CD14-positive monocyte (primary cell): ENCODE measurements at regions not wholly inside any gene's neighbourhood (a gene's known extent, or its start where the extent isn't known, plus 50 kb on each side); places are given as distances from the start of the nearest gene placed in this dataset.

Experiments
- DNase-seq, 3 donors: peaks; one replicate each; pipeline ENCODE4 v3.0.0-alpha.2; 2011 to 2022
- H2AFZ ChIP-seq: 2 replicates; pipeline ENCODE4 v1.6.0; 2012; ENCODE audit warnings: mild to moderate bottlenecking, low read depth, low read length, inconsistent platforms; ENCODE audit not compliant: insufficient read depth, poor library complexity, severe bottlenecking
- H3K27ac ChIP-seq, 2 donors: 1 replicate in 1 of 2; 2 replicates in 1 of 2; pipeline ENCODE4 v1.5.1; 2012 to 2013; ENCODE audit warnings: low read length in 2 of 2, control low read depth in 1 of 2, inconsistent platforms in 1 of 2, low read depth in 1 of 2, mild to moderate bottlenecking in 1 of 2
- H3K27me3 ChIP-seq, 2 donors: one replicate each; pipeline versions ENCODE4 v1.6.0 to v1.6.1; 2011 to 2013; ENCODE audit warnings: low read length in 2 of 2; ENCODE audit not compliant: control insufficient read depth in 2 of 2, insufficient read depth in 2 of 2
- H3K36me3 ChIP-seq, 2 donors: replicated peaks in 1 of 2; 1 replicate in 1 of 2; 2 replicates in 1 of 2; pipeline versions ENCODE4 v1.5.1 to v1.6.1; 2012 to 2013; ENCODE audit warnings: low read length in 2 of 2, control low read depth in 1 of 2, inconsistent platforms in 1 of 2, mild to moderate bottlenecking in 1 of 2; ENCODE audit not compliant: insufficient read depth in 2 of 2, control insufficient read depth in 1 of 2
- H3K4me1 ChIP-seq, 2 donors: 1 replicate in 1 of 2; 2 replicates in 1 of 2; pipeline versions ENCODE4 v1.5.1 to v1.6.1; 2012 to 2013; ENCODE audit warnings: low read length in 2 of 2, control low read depth in 1 of 2, inconsistent platforms in 1 of 2, mild to moderate bottlenecking in 1 of 2, moderate library complexity in 1 of 2; ENCODE audit not compliant: insufficient read depth in 2 of 2, control insufficient read depth in 1 of 2
- H3K4me2 ChIP-seq: replicated peaks from 2 replicates; pipeline ENCODE3; 2012; ENCODE audit warnings: low read length, moderate library complexity, mild to moderate bottlenecking; ENCODE audit not compliant: poor library complexity, severe bottlenecking; ENCODE audit errors: extremely low read depth
- H3K4me3 ChIP-seq, 3 experiments: fragments of 200-600 bp in 1 of 3; sonication (generic) in 1 of 3; replicated peaks in 1 of 3; 1 replicate in 2 of 3; 2 replicates in 1 of 3; pipeline ENCODE4 v1.5.1; 2011 to 2013; ENCODE audit warnings: low read length in 3 of 3, mild to moderate bottlenecking in 3 of 3, control low read depth in 2 of 3, low read depth in 2 of 3, inconsistent platforms in 1 of 3, moderate library complexity in 1 of 3
- H3K79me2 ChIP-seq: 2 replicates; pipeline ENCODE4 v1.6.0; 2012; ENCODE audit warnings: mild to moderate bottlenecking, control low read depth, inconsistent platforms, low read length, moderate library complexity; ENCODE audit not compliant: insufficient read depth
- H3K9ac ChIP-seq: 2 replicates; pipeline ENCODE4 v1.6.0; 2017; ENCODE audit warnings: low read length, mild to moderate bottlenecking; ENCODE audit not compliant: insufficient read depth, poor library complexity, severe bottlenecking
- H3K9me3 ChIP-seq, 2 donors: replicated peaks in 1 of 2; 1 replicate in 1 of 2; 2 replicates in 1 of 2; pipeline versions ENCODE4 v1.5.1 to v1.6.1; 2012 to 2013; ENCODE audit warnings: low read length in 2 of 2, control low read depth in 1 of 2; ENCODE audit not compliant: control insufficient read depth in 1 of 2, insufficient read depth in 1 of 2
- H4K20me1 ChIP-seq: 2 replicates; pipeline ENCODE4 v1.6.0; 2012; ENCODE audit warnings: mild to moderate bottlenecking, low read length, control low read depth, moderate library complexity; ENCODE audit not compliant: insufficient read depth
- H3K27ac Mint-ChIP-seq, 7 donors: one replicate each; pipeline ENCODE4 v1.8.0; 2020; ENCODE audit warnings: mild to moderate bottlenecking in 7 of 7, mixed read lengths in 7 of 7, moderate library complexity in 6 of 7, inconsistent platforms in 2 of 7
- H3K27me3 Mint-ChIP-seq, 3 donors: one replicate each; pipeline ENCODE4 v1.8.0; 2021 to 2022; ENCODE audit warnings: low read depth in 3 of 3, mild to moderate bottlenecking in 3 of 3, mixed read lengths in 3 of 3, moderate library complexity in 3 of 3, inconsistent platforms in 1 of 3
- H3K36me3 Mint-ChIP-seq, 2 donors: one replicate each; pipeline ENCODE4 v1.8.0; 2020; ENCODE audit warnings: mixed read lengths in 2 of 2, inconsistent platforms in 1 of 2, mild to moderate bottlenecking in 1 of 2
- H3K4me1 Mint-ChIP-seq: one replicate; pipeline ENCODE4 v1.8.0; 2020; ENCODE audit warnings: mild to moderate bottlenecking, mixed read lengths
- H3K4me3 Mint-ChIP-seq, 2 donors: one replicate each; pipeline ENCODE4 v1.8.0; 2020; ENCODE audit warnings: mild to moderate bottlenecking in 2 of 2, mixed read lengths in 2 of 2, moderate library complexity in 1 of 2
- H3K9me3 Mint-ChIP-seq, 7 donors: one replicate each; pipeline ENCODE4 v1.8.0; 2020 to 2022; ENCODE audit warnings: mixed read lengths in 7 of 7, mild to moderate bottlenecking in 6 of 7, moderate library complexity in 6 of 7, inconsistent platforms in 2 of 7
- CTCF ChIP-seq: fragments of 200-600 bp; IDR thresholded peaks from one replicate; pipeline ENCODE4 v1.8.0; 2022; ENCODE audit warnings: antibody characterized with exemption, mild to moderate bottlenecking
- WGBS: methylation state at CpG from one replicate; pipeline ENCODE4 v1.1.5; 2013; ENCODE audit warnings: missing lambda C conversion rate; ENCODE audit not compliant: insufficient coverage; 5-methylcytosine and 5-hydroxymethylcytosine counted together
- intact Hi-C, 2 donors: fragments of 100-400 bp; cut with micrococcal nuclease; formaldehyde crosslinking; loops; one replicate each; pipeline versions ENCODE4 v1.15.0 to v1.15.1; 2023

DNA sequence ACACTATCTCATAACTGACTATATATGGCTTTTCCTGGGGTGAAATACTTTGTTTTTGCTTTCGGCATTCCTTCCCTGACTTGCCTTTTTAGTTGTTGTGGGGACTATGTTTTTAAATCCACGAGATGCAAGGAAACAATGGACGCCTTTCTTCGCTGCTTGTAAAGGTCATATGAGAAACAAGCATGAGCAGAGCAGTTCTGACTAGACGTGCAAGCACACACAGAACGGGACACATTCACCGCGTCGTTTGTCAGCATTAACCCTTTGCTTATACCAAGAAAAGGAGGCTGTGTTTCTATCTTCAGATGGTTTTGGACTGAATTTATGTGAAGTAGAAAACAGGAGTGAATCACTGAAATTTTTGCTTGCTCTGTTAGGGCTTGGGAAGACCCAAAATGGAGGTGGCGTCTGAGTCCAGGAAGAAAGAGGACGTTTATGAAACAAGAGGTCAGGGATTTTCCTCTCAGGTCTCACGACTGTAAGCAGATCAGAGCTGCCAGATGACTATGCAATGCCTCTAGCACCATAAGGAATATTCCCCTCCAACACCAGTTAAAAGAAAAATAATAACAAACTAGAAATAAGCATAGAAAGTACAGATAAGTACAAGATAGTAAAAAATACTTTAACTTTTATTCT is 358.9 kb downstream of the DLEU7 start:
- H3K36me3 Mint-ChIP-seq: no peaks in the 10 kb centered on the region
- no peak overlapping the region for H3K27ac Mint-ChIP-seq
- Histone ChIP-seq H3K36me3 (no peaks in the 10 kb centered on the region), H3K27me3 (no peaks in the 10 kb centered on the region), H2AFZ (no peak overlapping the region), H4K20me1 (no peaks in the 10 kb centered on the region), H3K9me3 (no peaks in the 10 kb centered on the region), H3K79me2 (no peaks in the 10 kb centered on the region), H3K27ac (no peak overlapping the region), H3K9ac (no peak overlapping the region), H3K4me1 (no peaks in the 10 kb centered on the region), H3K4me2 (no peak overlapping the region), H3K4me3 (no peak overlapping the region)
- H3K9me3 Mint-ChIP-seq: no peaks in the 10 kb centered on the region
- H3K27me3 Mint-ChIP-seq: peaks cover 0 to 5% (median 0%) of the 10 kb centered on the region in 3 donors
- WGBS: 95% methylated on average over 3 of the region's 12 CpGs
- DNase-seq: no peak
- intact Hi-C loops: no loop called here
- H3K4me3 Mint-ChIP-seq: no peak overlapping the region
- no peaks in the 10 kb centered on the region for H3K4me1 Mint-ChIP-seq
- no peak for TF ChIP-seq CTCF

- Histone ChIP-seq H3K4me3 (no peak overlapping the region), H2AFZ (no peak overlapping the region), H3K9me3 (no peaks in the 10 kb centered on the region), H4K20me1 (no peaks in the 10 kb centered on the region), H3K4me1 (no peaks in the 10 kb centered on the region), H3K9ac (no peak overlapping the region), H3K36me3 (no peaks in the 10 kb centered on the region), H3K27me3 (no peaks in the 10 kb centered on the region), H3K4me2 (no peak overlapping the region), H3K27ac (no peak overlapping the region), H3K79me2 (no peaks in the 10 kb centered on the region)
- DNase-seq: no peak
- WGBS: no CpG with 5 or more reads among the region's 8 CpGs
- peaks cover 0 to 5% (median 0%) of the 10 kb centered on the region in 3 donors for H3K27me3 Mint-ChIP-seq
- H3K27ac Mint-ChIP-seq: no peak overlapping the region
- intact Hi-C loops: no loop called here
- no peaks in the 10 kb centered on the region for H3K36me3 Mint-ChIP-seq
- no peak for TF ChIP-seq CTCF
- no peaks in the 10 kb centered on the region for H3K9me3 Mint-ChIP-seq
- H3K4me1 Mint-ChIP-seq: no peaks in the 10 kb centered on the region
- H3K4me3 Mint-ChIP-seq: no peak overlapping the region
Measured at GRCh38 chr13:50485979-50486935, 357.2 kb downstream of the DLEU7 start.
